ENCODE measurements at regions not wholly inside any gene's neighbourhood (a gene's known extent, or its start where the extent isn't known, plus 50 kb on each side); places are given as distances from the start of the nearest gene placed in this dataset.

GRCh38 chrX:7759830-7760229 lies 83.1 kb upstream of the VCX start:
- no peak for DNase-seq (ENCODE audit: low read depth)
- no peak overlapping the region for H3K4me3 ChIP-seq (ENCODE audit: control insufficient read depth, low read depth, low read length)
- no peak for TF ChIP-seq CTCF (conservative IDR thresholded peaks at IDR 0.05; ENCODE audit: control insufficient read depth, insufficient read depth, low read depth, low read length)

DNA sequence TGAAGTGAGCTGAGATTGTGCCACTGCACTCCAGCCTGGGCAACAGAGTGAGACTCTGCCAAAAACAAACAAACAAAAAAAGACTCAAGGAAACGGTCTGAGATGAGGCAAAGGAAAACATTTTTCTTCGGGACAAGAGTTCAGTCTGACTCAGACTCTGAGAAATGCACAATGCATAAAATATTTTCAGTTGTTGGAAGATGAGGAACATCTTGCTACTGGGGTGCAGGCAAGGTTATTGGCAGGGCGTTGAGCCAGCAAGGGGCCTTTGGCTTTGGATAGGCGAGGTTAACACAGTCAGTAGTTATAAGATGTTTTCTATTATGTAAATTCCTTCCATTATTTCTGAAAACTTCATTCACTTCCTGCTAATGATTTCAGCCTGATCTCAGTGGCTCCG lies 96.1 kb upstream of the VCX start:
- DNase-seq (ENCODE audit: low read depth): peak; percentile 71
- TF ChIP-seq CTCF (conservative IDR thresholded peaks at IDR 0.05; ENCODE audit: control insufficient read depth, insufficient read depth, low read depth, low read length): no peak
- H3K4me3 ChIP-seq (ENCODE audit: control insufficient read depth, low read depth, low read length): no peak overlapping the region

DNA sequence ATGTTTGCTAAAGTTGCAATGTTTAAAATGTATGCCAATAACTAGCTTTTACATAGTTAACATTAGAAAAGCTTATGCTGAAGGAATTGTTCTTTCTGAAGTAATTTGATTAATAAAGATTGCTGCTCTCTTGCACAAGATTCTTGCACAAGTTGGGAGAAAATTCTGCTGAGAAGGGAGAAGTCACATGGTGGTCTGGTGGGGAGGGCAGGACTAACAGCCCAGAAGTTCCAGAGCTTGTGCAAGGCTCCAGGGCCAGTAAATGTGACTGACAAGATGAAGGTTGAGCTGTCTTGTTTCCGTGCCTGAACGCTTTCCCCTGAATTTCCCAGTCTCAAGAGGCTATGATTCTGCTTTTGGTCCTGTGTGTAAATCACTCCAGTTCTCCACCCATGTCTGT lies 112.9 kb upstream of the VCX start:
- no peak overlapping the region for H3K4me3 ChIP-seq (ENCODE audit: control insufficient read depth, low read depth, low read length)
- TF ChIP-seq CTCF (conservative IDR thresholded peaks at IDR 0.05; ENCODE audit: control insufficient read depth, insufficient read depth, low read depth, low read length): no peak
- peak; percentile 46 for DNase-seq (ENCODE audit: low read depth)

DNA sequence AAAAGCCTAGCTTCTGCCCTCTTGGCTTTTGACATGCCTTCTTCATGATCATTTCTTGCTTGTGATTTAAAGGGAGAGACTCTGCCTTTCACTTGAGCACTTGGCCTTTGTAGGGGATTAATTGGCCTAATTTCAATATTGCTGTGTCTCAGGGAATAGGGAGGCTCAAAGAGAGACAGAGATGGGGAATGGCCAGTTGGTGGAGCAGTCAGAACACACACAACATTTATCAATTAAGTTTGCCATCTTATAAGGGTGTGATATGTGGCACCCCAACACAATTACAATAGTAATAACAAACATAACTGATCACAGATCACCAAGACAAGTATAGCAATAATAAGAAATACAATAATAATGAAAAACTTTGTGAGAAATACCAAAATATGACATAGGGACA lies 122.5 kb upstream of the VCX start:
- no peak for DNase-seq (ENCODE audit: low read depth)
- H3K4me3 ChIP-seq (ENCODE audit: control insufficient read depth, low read depth, low read length): no peak overlapping the region
- TF ChIP-seq CTCF (conservative IDR thresholded peaks at IDR 0.05; ENCODE audit: control insufficient read depth, insufficient read depth, low read depth, low read length): no peak

GRCh38 chrX:7714351-7714750 lies 128.6 kb upstream of the VCX start:
- no peak overlapping the region for H3K4me3 ChIP-seq (ENCODE audit: control insufficient read depth, low read depth, low read length)
- no peak for TF ChIP-seq CTCF (conservative IDR thresholded peaks at IDR 0.05; ENCODE audit: control insufficient read depth, insufficient read depth, low read depth, low read length)
- DNase-seq (ENCODE audit: low read depth): no peak

GRCh38 chrX:7711167-7711566 lies 131.8 kb upstream of the VCX start:
- H3K4me3 ChIP-seq (ENCODE audit: control insufficient read depth, low read depth, low read length): no peak overlapping the region
- TF ChIP-seq CTCF (conservative IDR thresholded peaks at IDR 0.05; ENCODE audit: control insufficient read depth, insufficient read depth, low read depth, low read length): no peak
- no peak for DNase-seq (ENCODE audit: low read depth)

- H3K4me3 ChIP-seq (ENCODE audit: control insufficient read depth, low read depth, low read length): no peak overlapping the region
- TF ChIP-seq CTCF (conservative IDR thresholded peaks at IDR 0.05; ENCODE audit: control insufficient read depth, insufficient read depth, low read depth, low read length): no peak
Measured at GRCh38 chrX:7709845-7710244, 133.1 kb upstream of the VCX start.

More at GRCh38 chrX:7709845-7710244, 133.1 kb upstream of the VCX start:
- DNase-seq (ENCODE audit: low read depth): no peak
